Activated CD8-positive, alpha-beta memory T cell treated with anti-CD3 and anti-CD28 coated beads for 48 hours (primary cell): ENCODE measurements at regions not wholly inside any gene's neighbourhood (a gene's known extent, or its start where the extent isn't known, plus 50 kb on each side); places are given as distances from the start of the nearest gene placed in this dataset.

Experiments
- DNase-seq, 3 experiments: peaks; one replicate each; pipeline ENCODE4 v3.0.0-alpha.2; 2020; ENCODE audit warnings: low read depth in 2 of 3, low spot score in 2 of 3

DNA sequence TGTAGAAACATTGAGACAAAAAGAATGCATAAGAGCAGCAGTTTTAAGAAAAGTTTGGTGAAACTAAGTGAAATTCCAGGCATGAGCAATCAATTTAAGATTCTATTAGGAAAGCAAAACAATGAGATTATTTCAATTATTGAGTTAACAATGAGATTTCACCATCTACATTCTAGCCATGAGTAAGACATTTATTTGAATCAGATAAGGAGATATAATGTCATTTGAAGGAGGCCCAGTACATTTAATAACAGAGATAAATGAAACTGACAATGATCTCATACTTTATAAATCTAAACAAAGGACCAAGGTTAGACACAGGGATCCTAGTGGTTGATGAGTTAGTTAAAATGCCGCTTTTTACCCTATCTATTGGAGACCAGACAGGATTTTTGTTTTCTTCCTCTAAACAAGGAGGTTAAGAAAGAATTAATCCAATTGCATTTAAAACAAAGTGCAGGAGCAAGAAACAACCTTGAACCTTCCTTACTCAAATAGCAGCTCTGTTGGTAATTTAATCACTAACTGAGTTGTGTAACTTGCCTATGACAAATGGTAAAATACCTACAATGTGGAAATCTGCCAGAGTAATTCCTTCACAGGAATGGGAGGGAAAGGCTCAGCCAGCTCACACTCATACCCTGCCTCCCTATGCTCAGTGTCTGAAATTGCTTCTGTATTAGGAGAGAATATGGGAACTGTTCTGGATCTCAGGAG lies 103.5 kb upstream of the NR3C1 start:
- DNase-seq, result no peak

DNA sequence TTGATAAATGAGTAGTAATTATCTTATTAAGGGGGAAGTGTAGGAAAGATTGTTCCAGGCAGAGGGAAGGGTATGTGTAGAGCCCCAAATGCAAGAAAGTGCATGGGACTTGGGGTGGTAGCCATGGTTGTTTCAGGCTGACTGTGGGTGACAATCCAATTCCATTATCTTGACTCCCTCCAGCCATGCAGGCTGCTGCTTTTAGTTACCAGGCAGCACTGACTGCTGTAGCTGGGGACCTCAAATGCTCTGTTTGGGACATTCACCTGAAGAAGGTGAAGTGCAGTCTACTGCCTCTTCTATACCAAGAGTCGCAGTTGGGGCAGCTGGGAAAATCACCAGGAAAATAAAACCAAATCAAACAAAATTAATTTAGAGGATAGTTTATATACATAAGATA lies 102.4 kb upstream of the NR3C1 start:
- DNase-seq, result no peak

DNA sequence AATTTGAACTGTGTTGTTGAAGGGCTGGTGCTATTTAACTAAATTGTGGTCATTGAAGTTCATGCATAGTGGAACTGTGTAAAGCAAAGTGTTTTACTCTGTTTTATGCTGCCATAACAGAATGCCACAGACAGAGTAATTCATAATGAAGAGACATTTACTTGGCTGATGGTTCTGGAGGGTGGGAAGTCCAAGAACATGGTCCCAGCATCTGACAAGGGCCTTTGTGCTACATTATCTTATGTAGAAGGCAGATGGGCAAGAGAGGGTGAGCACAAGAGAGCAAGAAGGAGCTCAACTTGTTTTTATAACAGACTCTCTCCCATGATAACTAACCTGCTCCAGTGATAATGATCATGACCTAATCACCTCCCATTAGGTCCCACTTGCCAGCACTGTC lies 101.9 kb upstream of the NR3C1 start:
- DNase-seq, result no peak

DNA sequence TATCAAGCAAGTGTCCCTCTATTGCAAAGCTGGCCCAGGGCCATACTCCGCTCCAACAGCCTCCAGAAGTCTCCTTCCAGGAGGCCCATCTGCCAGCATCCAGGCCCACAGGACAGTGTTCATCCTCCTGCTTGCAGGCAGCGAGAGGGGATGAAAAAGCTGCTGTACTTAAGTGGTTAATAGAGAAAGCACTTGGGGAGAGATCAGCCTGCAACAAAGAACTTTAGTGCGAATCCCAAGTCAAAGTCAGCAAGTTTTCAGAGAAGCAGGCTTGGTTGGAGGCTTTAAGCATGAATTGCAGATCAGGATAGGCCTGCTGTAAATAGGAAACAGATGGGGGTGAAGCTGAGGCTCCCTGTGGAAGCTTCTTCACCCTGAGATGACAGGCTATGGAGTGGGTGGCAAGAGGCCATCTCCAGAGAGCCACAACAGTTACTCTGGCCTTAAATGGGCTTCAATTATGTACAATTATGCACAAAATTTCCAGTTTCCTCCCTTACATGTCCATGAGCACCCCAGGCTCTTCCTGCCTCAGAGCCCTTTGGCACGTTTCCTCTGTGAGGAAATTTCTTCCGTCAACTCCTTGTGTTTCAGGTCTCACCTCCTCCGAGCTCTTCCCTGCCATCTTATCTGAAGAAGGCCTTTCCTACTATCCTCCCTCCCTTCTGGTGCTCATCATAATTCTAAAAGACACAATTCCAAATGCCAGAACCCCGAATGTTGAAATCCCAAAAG lies 98.0 kb upstream of the NR3C1 start:
- DNase-seq, result no peak

GRCh38 chr5:143499480-143500114 lies 96.1 kb upstream of the NR3C1 start:
- DNase-seq, result no peak

DNA sequence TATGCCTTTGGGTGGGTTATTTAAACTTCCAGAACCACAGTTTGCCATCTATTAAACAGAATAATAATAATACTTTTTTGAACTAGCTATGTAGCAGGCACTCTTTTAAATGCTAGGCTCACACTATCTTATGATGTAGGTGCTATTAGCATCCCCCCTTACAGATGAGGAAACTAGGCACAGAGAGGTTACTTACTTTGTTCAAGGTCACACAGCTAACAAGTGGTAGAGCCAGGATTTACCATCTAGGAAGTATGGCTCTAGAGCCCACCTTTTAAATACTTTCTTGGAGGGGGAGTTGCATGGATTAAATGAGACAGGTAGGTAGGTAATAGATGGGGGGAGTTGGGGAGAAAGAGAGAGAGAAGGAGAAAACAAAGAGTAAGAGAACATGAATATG lies 95.3 kb upstream of the NR3C1 start:
- no peak for DNase-seq

DNA sequence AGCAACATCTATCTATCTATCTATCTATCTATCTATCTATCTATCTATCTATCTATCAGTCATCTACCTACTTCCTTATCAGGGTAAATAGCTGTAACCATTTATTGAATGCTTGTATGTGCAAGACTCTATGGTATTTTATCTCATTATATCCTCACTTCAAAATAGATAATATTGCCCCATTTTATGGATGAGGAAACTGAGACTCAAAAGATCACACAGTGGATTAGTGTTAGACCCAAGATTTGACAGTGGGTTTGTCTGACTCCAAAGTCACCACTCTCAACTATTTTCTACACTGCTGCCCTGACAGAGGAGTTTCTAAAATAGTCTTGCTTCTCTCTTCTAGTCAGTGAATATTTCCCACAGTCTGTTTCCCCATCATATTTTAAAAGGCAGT lies 94.3 kb upstream of the NR3C1 start:
- no peak for DNase-seq

- no peak for DNase-seq
These were observed 93.5 kb upstream of the NR3C1 start for GRCh38 chr5:143496943-143497342.

DNA sequence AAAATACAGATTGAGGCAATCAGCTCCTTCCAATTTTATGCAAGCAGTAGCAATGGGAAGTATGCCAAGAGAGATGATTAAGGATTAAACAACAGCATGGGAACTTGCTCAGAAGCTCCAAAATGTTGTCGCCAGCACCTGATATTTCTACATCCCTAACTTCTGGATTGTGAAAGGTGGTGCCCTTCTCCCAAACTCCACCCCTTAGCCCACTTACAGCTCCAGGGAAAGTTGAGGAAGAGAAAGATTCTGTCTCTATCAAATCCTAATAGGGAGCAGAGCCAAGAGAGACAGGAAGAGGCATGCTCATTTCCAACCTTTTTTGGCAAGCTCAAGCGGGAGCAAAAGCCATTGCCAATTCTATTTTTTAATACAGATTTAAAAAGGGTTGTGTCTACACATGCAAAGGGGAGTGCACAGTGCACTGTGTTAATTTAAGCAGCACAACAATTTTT lies 92.4 kb upstream of the NR3C1 start:
- DNase-seq, result no peak

- no peak for DNase-seq
These were observed 91.6 kb upstream of the NR3C1 start for GRCh38 chr5:143495110-143495509.

GRCh38 chr5:143494595-143494994 lies 91.1 kb upstream of the NR3C1 start:
- DNase-seq, result no peak

- DNase-seq, result no peak
These were observed 90.7 kb upstream of the NR3C1 start for GRCh38 chr5:143494162-143494561.

GRCh38 chr5:143492783-143493182 lies 89.3 kb upstream of the NR3C1 start:
- DNase-seq, result no peak

- DNase-seq, result no peak
These were observed 88.2 kb upstream of the NR3C1 start for GRCh38 chr5:143491646-143492045.

GRCh38 chr5:143488381-143488780 lies 84.9 kb upstream of the NR3C1 start:
- no peak for DNase-seq

DNA sequence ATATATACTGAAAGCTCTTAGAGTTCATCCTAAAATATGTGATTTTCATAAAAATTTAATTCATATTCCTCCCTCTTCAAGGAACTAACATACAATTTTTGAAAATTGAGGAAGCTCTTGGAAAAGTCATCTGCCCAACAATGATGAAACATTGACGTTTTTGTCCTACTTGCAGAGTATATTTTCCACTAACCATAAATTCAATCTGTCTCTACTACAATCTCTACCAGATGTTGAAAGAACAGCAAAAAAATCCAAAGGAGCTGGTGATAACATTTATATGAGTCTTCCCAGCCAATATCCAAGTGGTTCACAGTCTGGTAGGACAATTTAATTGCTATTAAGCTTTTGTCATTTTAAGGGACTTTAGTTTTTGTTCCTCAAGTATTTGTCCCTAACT lies 81.1 kb upstream of the NR3C1 start:
- DNase-seq, result no peak

DNA sequence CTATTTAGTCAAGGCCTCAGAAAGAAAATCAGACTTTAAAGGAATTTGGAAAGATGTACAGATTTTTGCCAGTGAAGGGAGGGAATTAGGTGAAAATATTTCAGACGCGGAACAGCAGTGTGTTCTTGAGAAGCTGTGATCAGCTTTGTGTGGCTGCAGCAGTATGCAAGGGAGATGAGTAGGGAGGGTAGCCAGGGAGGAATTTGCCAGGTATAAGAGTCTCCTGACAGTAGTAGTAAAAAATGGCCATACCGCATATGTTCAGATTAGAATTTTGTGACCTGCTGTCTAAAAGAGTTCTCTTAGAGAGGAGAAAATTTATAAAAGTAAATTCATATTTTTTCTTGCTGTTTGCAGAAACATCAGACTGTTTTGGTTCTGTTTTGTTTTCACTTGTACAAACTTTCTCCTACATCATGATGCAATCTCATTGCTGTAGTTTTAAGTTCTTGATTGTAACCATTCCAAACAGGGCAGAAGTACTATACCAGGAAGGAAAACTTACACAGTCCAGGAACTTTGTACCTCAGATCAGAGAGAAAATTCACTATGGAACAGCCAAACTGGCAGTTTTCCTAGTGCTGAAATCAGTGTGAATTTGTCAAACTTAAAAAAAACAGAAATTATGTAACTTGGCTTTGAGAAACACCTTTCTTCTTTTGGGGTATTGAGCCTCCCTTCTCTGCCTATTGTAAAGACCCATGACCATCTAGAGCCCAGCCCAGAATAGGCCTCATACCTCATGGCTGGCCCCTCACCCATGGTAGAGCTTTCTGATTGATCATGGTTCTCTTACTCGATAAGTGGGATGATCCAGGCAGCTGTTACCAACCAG lies 78.4 kb upstream of the NR3C1 start:
- no peak for DNase-seq

DNA sequence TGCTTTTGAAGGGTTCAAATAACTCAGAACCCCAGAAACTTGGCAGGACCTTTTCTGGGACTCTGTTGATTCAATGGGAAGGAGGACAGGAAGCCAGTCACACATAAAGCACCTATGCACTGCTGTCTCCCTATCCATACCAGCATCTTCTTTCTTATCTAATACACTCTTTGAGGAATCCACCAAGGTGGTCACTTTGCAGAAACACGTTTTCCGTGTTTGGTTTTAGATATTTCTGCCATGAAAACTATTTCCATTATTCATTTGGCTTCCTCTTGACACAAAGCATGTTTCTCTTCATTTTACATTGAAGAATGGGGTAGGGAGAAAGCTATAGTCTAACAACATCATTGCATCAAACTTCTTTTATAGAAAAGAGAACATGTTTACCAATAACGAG lies 76.5 kb upstream of the NR3C1 start:
- no peak for DNase-seq

- DNase-seq, result no peak
These were observed 75.9 kb upstream of the NR3C1 start for GRCh38 chr5:143479394-143479793.

- DNase-seq, result no peak
These were observed 73.2 kb upstream of the NR3C1 start for GRCh38 chr5:143476601-143477211.

DNA sequence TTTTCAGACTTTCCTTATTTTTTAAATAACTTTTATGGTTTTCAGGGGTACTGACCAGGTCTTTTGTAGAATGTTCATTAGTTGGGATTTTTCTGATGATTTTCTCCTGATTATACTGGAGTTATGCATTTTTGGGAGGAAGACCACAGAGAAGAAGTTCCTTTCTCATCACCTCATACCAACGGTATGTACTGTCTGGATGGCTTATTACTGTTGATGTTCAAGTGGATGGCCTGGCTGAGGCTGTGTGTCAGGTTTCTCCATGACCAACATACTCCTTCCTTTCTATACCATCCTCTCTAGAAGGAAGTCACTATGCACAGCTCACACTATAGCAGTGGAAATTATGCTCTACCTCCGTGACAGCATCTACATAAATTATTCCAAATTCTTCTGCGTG lies 71.1 kb upstream of the NR3C1 start:
- DNase-seq, result no peak
